ENCODE measurements at regions not wholly inside any gene's neighbourhood (a gene's known extent, or its start where the extent isn't known, plus 50 kb on each side); places are given as distances from the start of the nearest gene placed in this dataset.

DNA sequence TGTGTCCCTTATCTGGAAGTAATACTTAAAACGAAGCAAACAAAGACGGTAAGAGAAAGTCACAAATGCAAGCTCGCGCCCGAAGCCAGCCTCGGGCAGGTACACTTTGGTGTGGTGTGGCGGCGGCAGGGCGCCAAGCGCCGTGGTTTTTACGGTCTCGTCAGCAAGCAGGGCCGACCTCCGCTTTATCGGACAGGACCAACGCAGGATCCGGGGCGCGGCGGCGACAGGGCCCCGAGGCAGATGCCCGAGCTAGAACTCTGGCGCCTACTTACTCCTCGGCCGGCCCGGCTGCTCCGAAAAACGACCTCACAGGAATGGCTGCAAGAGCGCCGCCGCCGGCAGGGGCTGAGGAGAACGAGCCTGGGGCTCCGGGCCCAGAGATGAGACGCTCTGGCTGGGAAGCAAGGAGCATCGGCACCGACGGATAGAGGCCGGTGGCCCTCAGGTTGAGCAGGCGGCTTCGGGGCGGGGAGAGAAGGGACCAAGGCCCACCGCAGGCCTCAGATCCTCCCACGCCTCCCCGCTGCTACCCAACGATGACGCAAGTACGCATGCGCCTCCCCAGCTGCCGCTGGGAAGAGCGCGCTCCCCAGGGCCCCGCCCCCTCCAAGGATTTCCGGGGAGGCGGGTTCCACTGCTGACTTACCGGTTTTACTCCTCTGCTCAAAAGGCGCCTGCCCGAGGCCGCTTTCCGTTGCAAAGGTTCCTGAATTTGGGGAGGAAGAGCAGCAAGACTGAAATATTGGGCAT, 60.6 kb downstream of the FAM217A start (continued):
- TF ChIP-seq, protein P1, sequence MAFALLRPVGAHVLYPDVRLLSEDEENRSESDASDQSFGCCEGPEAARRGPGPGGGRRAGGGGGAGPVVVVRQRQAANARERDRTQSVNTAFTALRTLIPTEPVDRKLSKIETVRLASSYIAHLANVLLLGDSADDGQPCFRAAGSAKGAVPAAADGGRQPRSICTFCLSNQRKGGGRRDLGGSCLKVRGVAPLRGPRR (CRISPR knock-in tag; IDR thresholded peaks at IDR 0.05), result no peak
- no peak for TF ChIP-seq RFX5 (IDR thresholded peaks at IDR 0.05; ENCODE audit: low read depth, low read length)
- peak; percentile 70 for TF ChIP-seq ETV1 (tag; conservative IDR thresholded peaks at IDR 0.05; ENCODE audit: low read depth)
- no peak for TF ChIP-seq ARID2 (IDR thresholded peaks at IDR 0.05)
- no peak for TF ChIP-seq PHB2 (IDR thresholded peaks at IDR 0.05; ENCODE audit: low read depth)
- TF ChIP-seq TAL1 (IDR thresholded peaks at IDR 0.05), result no peak
- TF ChIP-seq YBX1 (IDR thresholded peaks at IDR 0.05), result no peak
- no peak for TF ChIP-seq ZNF140 (CRISPR knock-in tag; IDR thresholded peaks at IDR 0.05)
- TF ChIP-seq TFAM (CRISPR knock-in tag; conservative IDR thresholded peaks at IDR 0.05), result no peak
- TF ChIP-seq POLR3G (IDR thresholded peaks at IDR 0.05; ENCODE audit: extremely low read depth, insufficient read length, insufficient replicate concordance), result no peak
- TF ChIP-seq ETS2 (tag; IDR thresholded peaks at IDR 0.05; ENCODE audit: borderline replicate concordance, poor library complexity, severe bottlenecking), result no peak
- TF ChIP-seq MAFG (tag; conservative IDR thresholded peaks at IDR 0.05), result no peak
- TF ChIP-seq NELFE (IDR thresholded peaks at IDR 0.05; ENCODE audit: insufficient read depth, insufficient read length), result no peak
- peak; percentile 75; the same call in 1 of the 2 replicates for TF ChIP-seq HLTF (IDR thresholded peaks at IDR 0.05)
- TF ChIP-seq NUFIP1 (IDR thresholded peaks at IDR 0.05; ENCODE audit: partially characterized antibody), result no peak
- peak; percentile 29; the same call in 1 of the 2 replicates for TF ChIP-seq ZFP1 (CRISPR knock-in tag; IDR thresholded peaks at IDR 0.05)
- no peak for TF ChIP-seq ZNF354B (CRISPR knock-in tag; IDR thresholded peaks at IDR 0.05)
- peak; percentile 91 for TF ChIP-seq SUPT5H (IDR thresholded peaks at IDR 0.05)
- TF ChIP-seq ZNF143 (CRISPR knock-in tag; IDR thresholded peaks at IDR 0.05), result peak; percentile 56
- TF ChIP-seq EWSR1 (IDR thresholded peaks at IDR 0.05; ENCODE audit: borderline replicate concordance, low read depth, partially characterized antibody), result no peak
- TF ChIP-seq ZNF561 (CRISPR knock-in tag; conservative IDR thresholded peaks at IDR 0.05), result no peak
- TF ChIP-seq, protein P2, sequence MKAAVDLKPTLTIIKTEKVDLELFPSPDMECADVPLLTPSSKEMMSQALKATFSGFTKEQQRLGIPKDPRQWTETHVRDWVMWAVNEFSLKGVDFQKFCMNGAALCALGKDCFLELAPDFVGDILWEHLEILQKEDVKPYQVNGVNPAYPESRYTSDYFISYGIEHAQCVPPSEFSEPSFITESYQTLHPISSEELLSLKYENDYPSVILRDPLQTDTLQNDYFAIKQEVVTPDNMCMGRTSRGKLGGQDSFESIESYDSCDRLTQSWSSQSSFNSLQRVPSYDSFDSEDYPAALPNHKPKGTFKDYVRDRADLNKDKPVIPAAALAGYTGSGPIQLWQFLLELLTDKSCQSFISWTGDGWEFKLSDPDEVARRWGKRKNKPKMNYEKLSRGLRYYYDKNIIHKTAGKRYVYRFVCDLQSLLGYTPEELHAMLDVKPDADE (conservative IDR thresholded peaks at IDR 0.05; ENCODE audit: control insufficient read depth, low read depth, low read length), result no peak; the same call in 1 of the 2 replicates
- TF ChIP-seq TRIM24 (IDR thresholded peaks at IDR 0.05), result peak in 1 of 2 experiments; percentile 32; a peak in 1 of 4 replicates
- no peak for TF ChIP-seq ZNF324 (CRISPR knock-in tag; IDR thresholded peaks at IDR 0.05)
- no peak for TF ChIP-seq NCOA2 (IDR thresholded peaks at IDR 0.05; ENCODE audit: partially characterized antibody in 2 of 2)
- TF ChIP-seq EZH2 (IDR thresholded peaks at IDR 0.05; ENCODE audit: borderline replicate concordance, low read depth, low read length), result no peak
